Fibroblast of skin of back (primary cell): ENCODE measurements at regions not wholly inside any gene's neighbourhood (a gene's known extent, or its start where the extent isn't known, plus 50 kb on each side); places are given as distances from the start of the nearest gene placed in this dataset.

Source experiments
- DNase-seq: peaks from one replicate; pipeline ENCODE4 v3.0.0-alpha.2; 2013

- DNase-seq, result no peak
Observed at GRCh38 chr2:22879009-22879863, 505.7 kb upstream of the KLHL29 start.

DNA sequence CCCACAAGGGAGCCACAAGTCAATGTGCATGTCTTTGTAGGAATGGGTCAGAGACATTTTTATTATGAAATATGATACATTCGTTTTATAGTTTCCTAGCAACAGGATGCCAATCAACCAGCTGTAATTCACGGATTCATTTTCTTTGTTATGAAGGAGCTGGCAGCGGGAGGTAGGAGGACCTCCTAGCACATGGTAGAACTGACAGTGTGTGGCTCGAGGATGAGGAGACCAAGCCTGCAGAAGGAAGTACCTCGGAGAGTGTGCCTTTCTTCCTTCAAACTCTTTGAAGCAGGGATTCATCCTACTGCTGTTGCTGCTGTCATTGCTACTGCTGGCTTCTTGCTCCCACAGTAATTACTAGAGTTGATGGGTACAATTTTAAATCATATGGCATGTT, 504.8 kb upstream of the KLHL29 start:
- no peak for DNase-seq

GRCh38 chr2:22882011-22882410, 503.0 kb upstream of the KLHL29 start:
- DNase-seq, result no peak

DNA sequence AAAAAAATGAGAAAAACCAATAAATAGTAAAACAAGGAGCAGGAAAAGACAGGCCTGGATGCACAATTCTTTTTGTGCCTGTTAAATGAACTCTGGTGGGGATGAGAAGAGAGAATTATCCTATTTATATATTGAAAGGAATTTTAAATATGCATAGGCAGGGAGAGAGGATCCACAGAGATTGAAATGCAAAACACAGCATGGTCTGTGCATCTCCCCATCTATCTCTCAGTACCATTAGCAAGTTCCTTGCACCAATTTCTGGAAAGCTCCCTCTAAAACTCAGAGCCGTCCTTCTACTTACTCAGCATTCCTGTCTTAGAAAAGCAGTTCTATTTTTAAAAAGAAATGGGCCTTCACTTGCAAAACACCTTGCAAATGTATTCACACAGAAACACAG, 502.3 kb upstream of the KLHL29 start:
- no peak for DNase-seq

- DNase-seq, result no peak
Observed at GRCh38 chr2:22883054-22883453, 501.9 kb upstream of the KLHL29 start.

DNA sequence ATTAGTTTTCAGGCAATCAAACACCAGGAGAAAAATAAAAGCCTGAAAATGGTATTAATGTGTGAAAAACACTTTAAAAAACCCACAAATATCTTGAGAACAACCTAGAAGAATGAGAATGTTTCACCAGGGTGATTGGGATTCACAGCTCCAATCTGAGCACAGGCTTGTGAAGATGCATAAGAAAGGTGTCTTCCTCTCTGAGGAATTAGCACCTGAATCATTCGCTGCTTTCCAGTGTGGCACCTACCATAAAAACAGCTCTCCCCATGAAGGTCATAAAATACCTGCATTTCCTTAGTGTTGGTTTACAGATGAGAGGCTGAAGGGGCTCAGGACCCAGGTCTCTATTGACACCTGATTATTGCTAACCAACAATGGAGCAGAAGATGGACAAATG, 499.7 kb upstream of the KLHL29 start:
- DNase-seq, result no peak

DNA sequence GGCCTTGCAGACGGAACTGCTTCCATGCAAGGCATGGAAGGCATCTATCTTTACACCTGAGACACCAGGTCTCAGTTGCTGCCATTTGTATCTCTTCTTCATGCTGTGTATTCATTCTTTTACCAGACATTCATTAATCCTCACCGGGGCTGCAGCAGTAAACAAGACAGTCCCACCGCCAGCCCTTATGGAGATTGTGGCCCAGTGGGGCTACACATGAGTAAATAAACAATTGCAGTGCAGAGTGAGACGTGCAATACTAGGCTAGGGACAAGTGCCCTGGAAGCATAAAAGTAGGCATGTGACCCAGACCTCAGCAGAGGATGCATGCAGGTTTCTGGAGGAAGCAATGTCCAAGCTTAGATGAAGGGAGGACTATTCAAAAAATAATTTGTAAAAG, 497.6 kb upstream of the KLHL29 start:
- DNase-seq, result no peak

- DNase-seq, result no peak
Observed at GRCh38 chr2:22887845-22888244, 497.1 kb upstream of the KLHL29 start.

GRCh38 chr2:22890132-22890531, 494.8 kb upstream of the KLHL29 start:
- DNase-seq, result no peak

DNA sequence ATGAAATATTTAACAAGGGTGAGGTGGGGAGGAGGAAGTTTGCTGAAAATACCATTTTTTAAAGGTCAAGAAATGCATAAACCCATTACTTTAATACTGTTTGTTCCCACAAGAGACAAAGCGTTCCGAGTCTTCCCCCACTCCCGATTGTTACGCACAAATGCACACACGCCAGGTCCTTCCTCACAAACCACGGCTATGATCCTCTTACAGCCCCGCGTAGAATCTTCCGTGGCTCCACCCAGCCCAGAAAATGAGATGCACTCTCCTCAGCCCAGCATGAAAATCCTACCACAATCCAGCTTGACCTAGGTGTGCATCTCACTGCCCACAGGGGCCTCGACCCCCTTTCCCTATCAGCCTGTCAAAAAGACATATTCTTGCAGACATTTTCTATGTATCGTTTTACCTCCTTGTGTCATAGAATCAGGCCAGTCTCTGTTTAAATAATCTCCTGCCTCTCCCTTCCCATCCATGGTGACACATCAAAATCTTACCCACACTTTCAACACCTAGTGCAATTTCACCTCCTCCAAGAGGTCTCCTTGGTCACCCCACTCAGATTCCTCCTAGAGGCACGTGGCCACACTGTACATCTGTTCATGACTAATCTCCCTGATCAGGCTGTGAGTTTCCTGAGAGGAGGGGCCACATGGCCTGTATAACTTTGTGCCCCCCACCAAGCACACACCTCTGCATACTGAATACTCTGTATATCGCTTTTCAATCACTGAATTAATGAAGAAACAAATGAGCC, 491.0 kb upstream of the KLHL29 start:
- no peak for DNase-seq

DNA sequence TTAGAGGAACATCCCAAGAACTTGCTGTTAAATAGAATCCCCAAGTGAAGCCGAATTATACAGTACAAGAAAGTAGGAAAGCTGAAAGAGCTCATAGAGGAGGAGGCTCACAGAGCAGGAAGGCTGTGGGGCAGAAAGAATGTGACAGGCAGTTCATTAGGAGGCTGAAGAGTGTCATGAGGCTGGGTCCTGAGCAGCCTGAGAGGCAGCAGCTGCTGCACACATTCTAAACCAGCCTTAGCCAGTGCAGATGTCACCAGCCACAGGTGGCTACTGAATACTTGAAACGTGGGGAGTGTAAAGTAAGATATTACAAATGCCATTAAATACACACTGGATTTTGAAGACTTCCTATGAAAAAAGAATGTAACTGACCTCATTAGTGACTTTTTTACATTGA, 490.2 kb upstream of the KLHL29 start:
- no peak for DNase-seq

DNA sequence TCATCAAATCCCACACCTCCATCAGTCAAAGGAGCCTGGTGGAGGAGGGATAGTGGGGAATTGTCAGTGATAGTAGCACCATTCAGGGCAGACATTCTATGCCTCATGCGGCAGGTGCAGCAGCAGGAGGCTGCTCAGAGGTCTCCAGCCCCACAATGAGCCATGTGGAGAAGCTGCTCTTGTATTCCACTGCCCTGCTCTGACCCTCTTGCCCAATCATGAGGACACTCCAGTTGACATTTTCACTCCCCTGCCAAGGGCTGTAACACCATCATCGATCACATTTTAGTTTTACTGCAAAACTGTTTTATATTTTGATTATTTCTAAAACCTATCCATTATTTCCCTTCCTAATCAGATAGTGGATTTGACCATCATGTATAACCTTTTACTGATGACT, 487.6 kb upstream of the KLHL29 start:
- no peak for DNase-seq

DNA sequence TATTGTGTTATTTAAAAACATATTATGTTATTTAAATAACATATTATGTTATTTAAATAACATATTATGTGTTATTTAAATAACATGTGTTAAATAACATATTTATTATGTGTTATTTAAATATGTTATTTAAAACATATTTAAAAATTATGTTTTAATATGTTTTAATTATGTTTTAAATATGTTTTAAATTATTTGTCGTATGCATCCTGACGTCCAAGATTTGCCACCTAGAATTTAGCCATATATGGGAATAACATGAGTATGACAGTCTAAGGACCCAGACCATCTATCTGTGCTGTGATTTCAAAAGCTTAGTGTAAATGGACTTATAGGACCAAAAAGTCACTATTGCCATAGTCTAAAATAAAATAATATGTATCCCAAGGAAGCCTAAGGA, 484.3 kb upstream of the KLHL29 start:
- DNase-seq, result no peak

DNA sequence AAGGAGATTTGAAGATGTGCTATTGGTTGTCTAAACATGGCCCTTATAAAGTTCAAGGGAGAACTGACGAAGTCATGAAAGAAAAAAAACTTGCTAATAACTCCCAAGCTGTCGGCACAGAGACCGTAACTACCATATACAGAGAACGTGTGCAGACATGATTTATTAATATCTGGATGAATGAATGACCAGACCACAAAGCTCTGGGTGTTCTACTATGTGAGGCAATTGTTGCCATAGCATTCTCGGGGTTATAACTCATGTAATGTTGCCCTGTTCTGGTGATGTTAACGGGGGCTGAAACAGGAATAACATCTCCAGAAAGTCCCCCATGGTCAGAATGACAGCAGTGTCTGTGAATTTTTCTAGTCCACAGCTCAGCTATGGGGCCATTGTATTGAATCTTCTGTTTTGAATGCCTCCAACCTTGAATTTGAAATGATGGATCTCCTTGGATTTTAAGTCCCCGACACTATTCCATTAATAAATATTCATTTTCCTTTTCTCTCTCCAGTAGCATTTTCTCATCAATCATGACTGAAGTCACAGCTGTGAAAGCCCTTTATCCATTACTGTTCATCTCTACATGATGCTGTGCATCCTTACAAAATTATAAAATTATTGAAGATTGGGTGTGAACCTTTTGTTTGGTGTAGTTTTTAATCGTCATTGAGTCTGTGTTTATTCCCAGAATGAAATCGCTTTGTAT, 483.4 kb upstream of the KLHL29 start:
- no peak for DNase-seq

GRCh38 chr2:22902180-22902550, 482.8 kb upstream of the KLHL29 start:
- DNase-seq, result no peak

GRCh38 chr2:22902662-22903165, 482.3 kb upstream of the KLHL29 start:
- no peak for DNase-seq

DNA sequence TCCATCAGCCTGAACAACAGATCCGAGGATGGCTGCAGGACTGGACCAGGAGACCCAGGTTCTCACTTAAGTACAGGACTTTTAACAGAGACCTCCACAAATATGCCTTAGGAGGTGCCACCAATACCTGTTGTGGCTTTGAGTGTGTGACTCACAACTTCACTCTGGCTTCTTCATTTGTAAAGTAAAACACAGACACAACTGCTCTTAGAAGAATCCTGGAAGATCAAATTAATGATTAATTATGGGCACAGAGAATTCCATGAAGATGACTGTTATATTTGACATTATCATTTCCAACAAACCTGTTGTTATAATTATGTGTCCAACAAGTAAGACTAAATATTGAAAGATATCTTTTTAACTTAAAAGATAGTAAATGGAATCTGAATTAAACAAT, 481.4 kb upstream of the KLHL29 start:
- DNase-seq, result no peak

- peak; percentile 8 for DNase-seq
Observed at GRCh38 chr2:22904126-22904684, 480.8 kb upstream of the KLHL29 start.

DNA sequence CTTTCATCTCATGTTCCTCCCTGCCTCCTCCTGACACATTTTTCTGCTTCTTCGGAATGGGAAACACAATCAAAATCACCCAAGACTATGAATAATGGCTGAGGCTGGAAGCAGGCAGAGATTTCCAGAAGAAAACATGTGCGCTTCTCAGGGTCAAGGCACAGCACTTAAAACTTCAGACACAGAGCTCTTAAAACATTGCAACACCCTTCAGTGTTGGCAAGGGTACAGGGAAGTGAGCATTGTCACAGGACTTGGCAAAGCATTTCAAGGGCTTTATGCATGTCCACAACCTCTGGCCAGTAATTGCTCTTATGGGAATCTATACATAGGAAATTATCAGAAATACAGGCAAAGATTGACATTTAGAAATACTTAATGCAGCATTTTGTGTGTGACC, 477.6 kb upstream of the KLHL29 start:
- DNase-seq, result no peak

GRCh38 chr2:22912398-22912797, 472.6 kb upstream of the KLHL29 start:
- no peak for DNase-seq

GRCh38 chr2:22929998-22930397, 455.0 kb upstream of the KLHL29 start:
- DNase-seq, result no peak

GRCh38 chr2:22930781-22931180, 454.2 kb upstream of the KLHL29 start:
- no peak for DNase-seq

DNA sequence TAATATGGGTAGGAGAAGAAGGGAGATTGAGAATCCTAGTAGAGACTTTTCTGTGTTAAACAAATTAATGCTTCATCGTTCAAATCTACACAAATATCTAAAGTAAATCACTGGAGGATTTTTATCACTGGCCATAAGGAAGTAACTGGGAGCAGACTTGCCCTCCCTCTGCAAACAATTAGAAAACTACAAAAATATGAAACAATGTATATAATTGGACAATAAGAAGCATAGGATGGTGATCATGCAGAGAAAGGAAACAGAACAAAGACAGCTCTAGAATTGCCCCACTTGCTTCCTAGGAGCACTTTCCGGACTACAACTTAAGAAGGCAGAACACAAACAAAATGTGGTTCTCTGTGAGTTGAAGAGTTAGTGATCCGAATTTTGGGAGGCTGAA, 452.7 kb upstream of the KLHL29 start:
- no peak for DNase-seq
